Tibial nerve (tissue), 4 donors: ENCODE measurements at regions not wholly inside any gene's neighbourhood (a gene's known extent, or its start where the extent isn't known, plus 50 kb on each side); places are given as distances from the start of the nearest gene placed in this dataset.

Source experiments
- DNase-seq, 2 donors: peaks; one replicate each; pipeline ENCODE4 v3.0.0-alpha.2; 2019; ENCODE audit warnings: low spot score in 2 of 2
- H3K27ac ChIP-seq, 4 donors: fragments of 200-600 bp; sonication (generic) in 3 of 4; one replicate each; pipeline ENCODE4 v1.5.1; 2017 to 2019; ENCODE audit warnings: mild to moderate bottlenecking in 1 of 4
- H3K27me3 ChIP-seq, 2 donors: fragments of 200-600 bp; sonication (generic) in 1 of 2; one replicate each; pipeline versions ENCODE4 v1.5.1 to v1.6.0; 2017 to 2019
- H3K36me3 ChIP-seq, 3 donors: fragments of 200-600 bp; sonication (generic); one replicate each; pipeline ENCODE4 v1.5.1; 2018 to 2019
- H3K4me1 ChIP-seq, 4 donors: fragments of 200-600 bp; sonication (generic) in 3 of 4; one replicate each; pipeline ENCODE4 v1.5.1; 2017 to 2019
- H3K4me3 ChIP-seq, 4 donors: fragments of 200-600 bp; sonication (generic) in 3 of 4; one replicate each; pipeline ENCODE4 v1.5.1; 2017 to 2019; ENCODE audit warnings: mild to moderate bottlenecking in 1 of 4, moderate library complexity in 1 of 4
- H3K9me3 ChIP-seq, 4 donors: fragments of 200-600 bp; sonication (generic) in 3 of 4; one replicate each; pipeline ENCODE4 v1.5.1; 2017 to 2019
- EP300 ChIP-seq, 2 donors: sonication (generic); formaldehyde crosslinking; IDR thresholded peaks; one replicate each; pipeline ENCODE4 v1.6.1; 2017; ENCODE audit warnings: antibody characterized with exemption in 2 of 2, mild to moderate bottlenecking in 1 of 2
- POLR2A ChIP-seq, 2 donors: fragments of 450-650 bp; IDR thresholded peaks; one replicate each; pipeline ENCODE4 v1.6.1; 2017; ENCODE audit warnings: antibody characterized with exemption in 2 of 2, mild to moderate bottlenecking in 2 of 2, moderate library complexity in 2 of 2
- WGBS, 2 donors: methylation state at CpG; one replicate each; pipeline ENCODE4 v1.1.5; 2018; 5-methylcytosine and 5-hydroxymethylcytosine counted together
- TF ChIP-seq, protein P1 (sequence below), 5 experiments: fragments of 200-600 bp in 3 of 5; fragments of 450-650 bp in 2 of 5; sonication (generic) in 3 of 5; IDR thresholded peaks; one replicate each; pipeline ENCODE4 v1.5.1; 2016 to 2019; ENCODE audit warnings: antibody characterized with exemption in 5 of 5, mild to moderate bottlenecking in 3 of 5, moderate library complexity in 2 of 5

GRCh38 chr1:5238351-5239130, 584.1 kb downstream of the AJAP1 start:
- no peaks in the 10 kb centered on the region for H3K4me1 ChIP-seq
- H3K9me3 ChIP-seq = peaks cover 0 to under 1% (median 0%) of the 10 kb centered on the region in 4 donors
- TF ChIP-seq POLR2A (IDR thresholded peaks at IDR 0.05) (no peak), EP300 (IDR thresholded peaks at IDR 0.05) (no peak)
- TF ChIP-seq, protein P1, sequence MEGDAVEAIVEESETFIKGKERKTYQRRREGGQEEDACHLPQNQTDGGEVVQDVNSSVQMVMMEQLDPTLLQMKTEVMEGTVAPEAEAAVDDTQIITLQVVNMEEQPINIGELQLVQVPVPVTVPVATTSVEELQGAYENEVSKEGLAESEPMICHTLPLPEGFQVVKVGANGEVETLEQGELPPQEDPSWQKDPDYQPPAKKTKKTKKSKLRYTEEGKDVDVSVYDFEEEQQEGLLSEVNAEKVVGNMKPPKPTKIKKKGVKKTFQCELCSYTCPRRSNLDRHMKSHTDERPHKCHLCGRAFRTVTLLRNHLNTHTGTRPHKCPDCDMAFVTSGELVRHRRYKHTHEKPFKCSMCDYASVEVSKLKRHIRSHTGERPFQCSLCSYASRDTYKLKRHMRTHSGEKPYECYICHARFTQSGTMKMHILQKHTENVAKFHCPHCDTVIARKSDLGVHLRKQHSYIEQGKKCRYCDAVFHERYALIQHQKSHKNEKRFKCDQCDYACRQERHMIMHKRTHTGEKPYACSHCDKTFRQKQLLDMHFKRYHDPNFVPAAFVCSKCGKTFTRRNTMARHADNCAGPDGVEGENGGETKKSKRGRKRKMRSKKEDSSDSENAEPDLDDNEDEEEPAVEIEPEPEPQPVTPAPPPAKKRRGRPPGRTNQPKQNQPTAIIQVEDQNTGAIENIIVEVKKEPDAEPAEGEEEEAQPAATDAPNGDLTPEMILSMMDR (IDR thresholded peaks at IDR 0.05) = no peak
- DNase-seq = no peak
- H3K4me3 ChIP-seq = no peak overlapping the region
- no peak overlapping the region for H3K27ac ChIP-seq
- no peaks in the 10 kb centered on the region for H3K36me3 ChIP-seq
- no peaks in the 10 kb centered on the region for H3K27me3 ChIP-seq
- 38% methylated on average over 19 of the region's 19 CpGs for WGBS, 2 donors

DNA sequence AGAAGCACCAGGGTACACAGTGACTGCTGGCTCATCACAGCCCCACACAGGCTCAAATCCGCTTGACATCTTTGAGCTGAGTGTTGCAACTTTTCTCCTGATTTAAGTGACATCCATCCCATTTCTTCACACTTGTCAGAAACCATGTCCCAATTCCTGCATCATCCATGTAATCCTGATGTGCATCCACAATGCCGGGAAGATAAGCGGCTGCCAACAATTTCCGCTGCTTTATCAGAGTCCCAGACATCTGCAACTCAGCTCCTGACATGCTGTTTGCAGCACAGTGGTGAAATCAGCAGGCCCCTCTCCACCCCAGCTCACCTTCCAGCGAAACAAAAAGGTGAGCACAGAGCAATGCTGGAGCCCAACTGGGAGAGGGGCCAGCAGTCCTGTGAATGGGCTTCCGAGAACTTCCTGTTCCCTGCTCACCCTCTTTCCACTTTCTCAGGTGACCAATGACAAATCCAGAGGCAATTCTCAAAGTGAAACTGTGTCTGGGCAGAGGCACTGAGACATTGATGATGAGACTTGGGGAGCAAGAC, 581.0 kb downstream of the AJAP1 start:
- no peaks in the 10 kb centered on the region for H3K36me3 ChIP-seq
- no peaks in the 10 kb centered on the region for H3K27me3 ChIP-seq
- no peak overlapping the region for H3K4me3 ChIP-seq
- no peak for DNase-seq
- 87 to 89% methylated on average over 6 of the region's 6 CpGs for WGBS, 2 donors
- H3K4me1 ChIP-seq = no peaks in the 10 kb centered on the region
- peaks cover 0 to 13% (median 0%) of the 10 kb centered on the region in 4 donors for H3K9me3 ChIP-seq
- TF ChIP-seq, protein P1 (IDR thresholded peaks at IDR 0.05) = no peak
- no peak overlapping the region for H3K27ac ChIP-seq

GRCh38 chr1:5232537-5232936, 578.1 kb downstream of the AJAP1 start:
- Histone ChIP-seq H3K27ac (no peak overlapping the region), H3K4me1 (no peaks in the 10 kb centered on the region), H3K27me3 (no peaks in the 10 kb centered on the region), H3K4me3 (no peak overlapping the region), H3K9me3 (peaks cover 0 to 13% (median 0%) of the 10 kb centered on the region in 4 donors), H3K36me3 (no peaks in the 10 kb centered on the region)
- TF ChIP-seq POLR2A (IDR thresholded peaks at IDR 0.05) = no peak
- TF ChIP-seq, protein P1 (IDR thresholded peaks at IDR 0.05) = no peak
- TF ChIP-seq EP300 (IDR thresholded peaks at IDR 0.05) = no peak
- WGBS, 2 donors = 95 to 97% methylated on average over 1 of the region's 1 CpG
- no peak for DNase-seq

GRCh38 chr1:5231541-5232315, 577.3 kb downstream of the AJAP1 start:
- H3K27ac ChIP-seq = no peak overlapping the region
- peaks cover 0 to 13% (median 0%) of the 10 kb centered on the region in 4 donors for H3K9me3 ChIP-seq
- no peak overlapping the region for H3K4me3 ChIP-seq
- TF ChIP-seq EP300 (IDR thresholded peaks at IDR 0.05) (no peak), POLR2A (IDR thresholded peaks at IDR 0.05) (no peak)
- TF ChIP-seq, protein P1 (IDR thresholded peaks at IDR 0.05) = no peak
- no peaks in the 10 kb centered on the region for H3K27me3 ChIP-seq
- 49 to 56% methylated on average over 2 of the region's 2 CpGs for WGBS, 2 donors
- DNase-seq = no peak
- no peaks in the 10 kb centered on the region for H3K4me1 ChIP-seq
- H3K36me3 ChIP-seq = no peaks in the 10 kb centered on the region

DNA sequence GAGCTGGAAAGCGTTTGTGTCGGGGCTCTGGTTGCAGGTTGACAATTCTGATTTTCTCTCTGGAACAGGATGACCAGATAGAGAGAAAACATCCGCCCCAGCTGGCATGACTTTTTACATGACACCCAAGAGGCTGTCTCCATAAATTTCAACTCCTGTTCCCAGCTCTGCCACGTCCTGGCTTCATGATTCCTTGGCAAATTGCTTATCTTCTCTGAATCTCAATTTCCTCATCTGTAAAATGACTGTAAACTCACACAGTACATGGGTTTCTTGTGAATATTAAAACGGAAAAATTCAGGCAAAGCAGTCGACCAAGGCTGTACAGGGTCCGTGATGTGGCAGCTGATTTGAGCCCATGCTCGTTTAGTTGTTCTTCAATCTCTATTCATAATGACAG, 572.7 kb downstream of the AJAP1 start:
- no peak for DNase-seq
- Histone ChIP-seq H3K4me3 (no peak overlapping the region), H3K36me3 (no peaks in the 10 kb centered on the region), H3K27me3 (no peaks in the 10 kb centered on the region), H3K27ac (no peak overlapping the region), H3K9me3 (no peaks in the 10 kb centered on the region), H3K4me1 (no peaks in the 10 kb centered on the region)
- 81 to 85% methylated on average over 8 of the region's 8 CpGs for WGBS, 2 donors
- TF ChIP-seq, protein P1 (IDR thresholded peaks at IDR 0.05) = no peak
- TF ChIP-seq EP300 (IDR thresholded peaks at IDR 0.05) = no peak
- TF ChIP-seq POLR2A (IDR thresholded peaks at IDR 0.05) = no peak
